ENCODE measurements at regions not wholly inside any gene's neighbourhood (a gene's known extent, or its start where the extent isn't known, plus 50 kb on each side); places are given as distances from the start of the nearest gene placed in this dataset.

- Histone ChIP-seq H3K4me3 (no peak overlapping the region), H3K27ac (no peak overlapping the region), H3K9me3 (replicated peaks) (peaks cover 5% of the 10 kb centered on the region), H3K27me3 (no peaks in the 10 kb centered on the region), H3K36me3 (no peaks in the 10 kb centered on the region), H3K4me1 (no peaks in the 10 kb centered on the region)
- DNase-seq: no peak
Measured at GRCh38 chr19:5204212-5204611, 136.4 kb downstream of the PTPRS start.
